ENCODE measurements at regions not wholly inside any gene's neighbourhood (a gene's known extent, or its start where the extent isn't known, plus 50 kb on each side); places are given as distances from the start of the nearest gene placed in this dataset.

GRCh38 chrX:149151805-149152757 lies 353.0 kb downstream of the IDS start:
- DNase-seq = no peak

- DNase-seq = no peak
These were observed 359.2 kb downstream of the IDS start for GRCh38 chrX:149145845-149146285.

- DNase-seq = no peak
These were observed 373.3 kb downstream of the IDS start for GRCh38 chrX:149131774-149132173.

DNA sequence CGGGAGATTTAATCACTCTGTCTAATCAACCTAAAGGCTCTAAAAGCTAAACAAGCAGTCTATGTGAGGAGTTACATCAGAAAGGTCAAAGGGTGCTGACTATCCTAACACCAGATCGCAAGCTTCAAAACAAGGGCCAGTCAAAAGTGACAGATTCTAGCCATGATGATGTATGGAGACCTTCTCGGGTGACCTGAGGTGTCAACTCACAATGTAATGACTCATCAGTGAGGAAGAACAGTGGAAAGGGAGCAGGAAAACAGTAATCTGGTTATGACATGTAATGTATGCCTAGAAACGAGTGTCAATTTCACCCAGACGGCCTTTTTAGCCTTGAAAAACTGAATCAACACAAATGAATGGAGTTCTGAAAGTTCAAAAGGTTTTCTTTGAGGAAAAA lies 375.3 kb downstream of the IDS start:
- DNase-seq = no peak

- DNase-seq = no peak
These were observed 380.5 kb downstream of the IDS start for GRCh38 chrX:149124526-149125108.

- DNase-seq = no peak
These were observed 383.7 kb downstream of the IDS start for GRCh38 chrX:149121206-149121920.

DNA sequence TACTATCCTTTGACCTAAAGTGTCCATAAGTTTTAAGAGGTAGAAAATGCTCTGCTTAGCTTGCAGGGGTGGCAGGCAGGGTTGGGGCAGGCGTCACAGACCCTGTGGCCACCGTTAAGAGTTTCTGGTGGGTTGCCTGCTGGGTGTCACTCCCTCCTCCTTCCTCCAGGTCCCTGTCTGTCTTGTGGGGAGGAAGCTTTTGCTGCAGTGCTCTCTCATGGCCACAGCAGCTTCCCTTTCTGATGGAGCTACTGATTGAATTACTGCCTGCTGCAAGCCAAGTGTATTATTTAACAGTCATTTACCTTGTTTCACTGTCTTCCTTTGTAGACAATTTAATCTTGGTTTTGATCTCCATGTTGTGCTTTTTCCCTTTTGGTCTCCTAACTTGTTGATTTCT lies 384.6 kb downstream of the IDS start:
- DNase-seq = no peak

- DNase-seq = no peak
These were observed 390.2 kb downstream of the IDS start for GRCh38 chrX:149114874-149115273.

GRCh38 chrX:149114001-149114400 lies 391.1 kb downstream of the IDS start:
- DNase-seq = no peak

- no peak for DNase-seq
These were observed 407.3 kb downstream of the IDS start for GRCh38 chrX:149097786-149098185.

DNA sequence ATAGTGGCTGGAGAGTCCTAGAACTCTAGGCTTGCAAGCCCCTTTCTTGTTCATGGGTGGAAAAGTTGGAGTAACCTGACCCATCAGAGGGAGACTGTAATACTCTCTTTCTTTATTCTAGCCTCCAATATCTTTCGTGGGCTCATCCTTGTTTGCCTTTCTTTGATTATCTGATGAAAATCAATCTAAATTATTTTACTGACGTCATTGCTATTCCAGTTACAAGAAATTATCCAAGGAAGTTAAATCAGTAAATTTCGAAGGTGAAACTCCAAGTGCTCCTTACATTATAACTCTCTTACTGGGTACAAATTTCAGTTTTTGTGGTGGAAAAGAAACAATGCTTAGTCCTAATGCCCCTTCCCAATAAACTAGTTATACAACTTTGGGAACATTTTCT lies 412.9 kb downstream of the IDS start:
- DNase-seq = no peak

GRCh38 chrX:149079805-149080406 lies 425.2 kb downstream of the IDS start:
- DNase-seq = no peak

DNA sequence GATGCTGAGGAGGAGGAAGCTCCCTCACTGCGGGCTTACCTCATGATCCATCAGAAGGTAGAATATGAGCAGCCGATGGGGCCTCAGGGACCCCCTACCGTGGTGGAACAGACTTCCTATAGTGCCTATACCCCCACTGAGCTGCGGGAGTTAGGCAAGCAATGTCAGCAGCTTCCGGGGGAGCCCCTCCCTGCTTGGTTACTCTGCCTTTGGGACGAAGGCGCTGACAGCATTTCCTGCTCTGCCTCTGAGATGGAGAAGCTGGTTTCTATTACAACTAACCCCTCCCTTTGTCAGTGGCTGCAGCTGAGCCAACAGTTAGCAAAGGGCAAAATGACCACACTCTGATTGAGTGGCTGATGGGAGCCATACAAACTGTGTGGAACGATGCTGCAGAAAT lies 430.7 kb downstream of the IDS start:
- peak; percentile 60 for DNase-seq

- no peak for DNase-seq
These were observed 431.6 kb downstream of the IDS start for GRCh38 chrX:149073479-149073878.

DNA sequence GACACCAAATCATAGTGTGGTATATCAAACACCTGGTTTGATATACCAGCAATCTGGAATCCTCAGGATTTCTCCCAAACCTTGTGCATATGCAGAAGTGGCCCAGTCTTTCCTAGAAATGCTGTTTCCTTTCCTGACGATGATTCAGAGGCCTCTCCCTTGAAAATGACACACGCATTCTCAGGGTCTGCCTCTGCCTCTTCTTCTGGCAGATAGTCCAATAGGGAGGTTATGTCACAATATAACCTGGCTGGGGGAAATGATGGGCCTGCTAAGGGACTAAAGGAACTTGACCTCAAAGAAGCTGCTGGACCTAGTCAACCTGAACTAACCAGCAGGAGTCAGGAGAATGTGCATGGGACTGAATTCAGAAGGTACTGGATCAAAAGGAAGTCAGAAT lies 435.2 kb downstream of the IDS start:
- DNase-seq = no peak

- no peak for DNase-seq
These were observed 444.2 kb downstream of the IDS start for GRCh38 chrX:149060921-149061320.
